GM23248 (cell line): ENCODE measurements at regions not wholly inside any gene's neighbourhood (a gene's known extent, or its start where the extent isn't known, plus 50 kb on each side); places are given as distances from the start of the nearest gene placed in this dataset.

Experiments used
- DNase-seq: peaks from one replicate; pipeline ENCODE4 v3.0.0-alpha.2; 2015
- H2AFZ ChIP-seq: fragments of 200-600 bp; sonication (generic); 2 replicates; pipeline ENCODE4 v1.6.1; 2016; ENCODE audit warnings: antibody characterized with exemption
- H3F3A ChIP-seq: fragments of 200-600 bp; sonication (generic); 2 replicates; pipeline ENCODE4 v1.6.1; 2016; ENCODE audit warnings: mild to moderate bottlenecking, antibody characterized with exemption, mixed run types; ENCODE audit not compliant: insufficient read depth
- H3K27ac ChIP-seq: fragments of 200-600 bp; sonication (generic); 2 replicates; pipeline ENCODE4 v1.5.1; 2016; ENCODE audit warnings: mild to moderate bottlenecking
- H3K27me3 ChIP-seq: fragments of 200-600 bp; sonication (generic); replicated peaks from 2 replicates; pipeline ENCODE4 v1.6.1; 2016; ENCODE audit warnings: mild to moderate bottlenecking; ENCODE audit not compliant: insufficient read depth
- H3K36me3 ChIP-seq: fragments of 200-600 bp; sonication (generic); 2 replicates; pipeline ENCODE4 v1.6.1; 2016; ENCODE audit warnings: low read depth, mild to moderate bottlenecking
- H3K4me1 ChIP-seq: fragments of 200-600 bp; sonication (generic); 2 replicates; pipeline ENCODE4 v1.6.1; 2016; ENCODE audit warnings: mild to moderate bottlenecking; ENCODE audit not compliant: insufficient read depth
- H3K4me2 ChIP-seq: fragments of 200-600 bp; sonication (generic); one replicate; pipeline ENCODE4 v1.6.1; 2016; ENCODE audit warnings: mild to moderate bottlenecking; ENCODE audit not compliant: unreplicated experiment
- H3K4me3 ChIP-seq: fragments of 200-600 bp; sonication (generic); 2 replicates; pipeline ENCODE4 v1.5.1; 2016; ENCODE audit warnings: mild to moderate bottlenecking
- H3K79me2 ChIP-seq: fragments of 200-600 bp; sonication (generic); 2 replicates; pipeline ENCODE4 v1.6.1; 2016; ENCODE audit warnings: mild to moderate bottlenecking; ENCODE audit not compliant: insufficient read depth
- H3K9ac ChIP-seq: fragments of 200-600 bp; sonication (generic); 2 replicates; pipeline ENCODE4 v1.6.1; 2016; ENCODE audit warnings: mild to moderate bottlenecking
- H3K9me2 ChIP-seq: fragments of 200-600 bp; sonication (generic); 2 replicates; pipeline ENCODE4 v1.6.1; 2016; ENCODE audit warnings: mixed run types, mild to moderate bottlenecking, moderate library complexity; ENCODE audit not compliant: insufficient read depth
- H3K9me3 ChIP-seq: fragments of 200-600 bp; sonication (generic); one replicate; pipeline ENCODE4 v1.6.1; 2017; ENCODE audit warnings: low read depth
- H4K20me1 ChIP-seq: fragments of 200-600 bp; sonication (generic); 2 replicates; pipeline ENCODE4 v1.6.0; 2016; ENCODE audit not compliant: insufficient read depth
- EZH2 ChIP-seq: fragments of 200-600 bp; sonication (generic); IDR thresholded peaks from 2 replicates; pipeline ENCODE4 v1.6.1; 2018; ENCODE audit warnings: antibody characterized with exemption, mild to moderate bottlenecking; ENCODE audit not compliant: insufficient read depth, poor library complexity, severe bottlenecking
- EZH2phosphoT487 ChIP-seq: fragments of 200-600 bp; sonication (generic); IDR thresholded peaks from 2 replicates; pipeline ENCODE4 v1.6.1; 2018; ENCODE audit warnings: antibody characterized with exemption, moderate library complexity, mild to moderate bottlenecking, low read depth; ENCODE audit not compliant: insufficient read depth
- WGBS, 2 experiments: methylation state at CpG; one replicate each; pipeline ENCODE4 v1.1.6; 2015 to 2017; ENCODE audit warnings: low lambda C conversion rate in 2 of 2, low coverage in 1 of 2; ENCODE audit errors: missing lambda C conversion rate in 2 of 2; 5-methylcytosine and 5-hydroxymethylcytosine counted together
- in situ Hi-C: fragments of 300-500 bp; cut with MboI; formaldehyde crosslinking; loops from 2 replicates; pipeline ENCODE4 v1.15.0; 2020

DNA sequence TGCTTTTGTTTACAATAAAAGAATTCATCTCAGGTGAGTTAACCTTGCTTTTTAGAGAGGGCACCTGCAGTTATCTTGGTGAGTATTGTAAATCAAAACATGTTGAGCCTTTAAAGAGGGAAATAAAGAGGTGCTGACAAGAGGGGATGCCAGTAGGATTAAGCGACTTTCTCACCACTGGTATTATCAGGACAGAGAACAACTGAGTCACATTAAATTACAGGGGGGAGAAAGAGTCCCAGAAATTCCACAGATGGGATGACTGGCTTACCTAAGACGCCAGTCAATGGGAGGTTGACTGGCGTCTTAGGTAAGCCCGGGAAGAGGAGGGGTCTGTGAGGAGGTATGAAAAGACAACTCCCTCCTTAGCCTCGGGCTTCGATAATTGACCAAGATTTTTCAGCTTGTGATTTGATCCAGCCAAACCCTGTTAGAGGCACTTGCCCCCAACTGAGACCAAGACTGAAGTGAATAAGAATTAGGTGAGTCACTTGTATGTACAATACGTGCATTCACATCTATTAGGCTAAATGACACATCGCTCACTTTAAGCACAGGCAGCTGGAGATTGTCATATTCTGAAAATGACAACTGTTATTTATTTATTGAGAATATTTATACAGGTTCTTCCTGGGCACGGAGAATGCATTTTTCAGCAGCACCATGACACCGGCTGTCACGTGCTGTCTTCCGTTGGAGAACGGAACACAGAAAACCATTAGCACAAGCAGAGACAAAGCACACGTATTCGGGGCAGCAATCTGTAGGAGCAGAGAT is 117.6 kb downstream of the SEM1 start:
- no peaks in the 10 kb centered on the region for H3K9me2 ChIP-seq
- H3K9me3 ChIP-seq, result no peaks in the 10 kb centered on the region
- 5 to 6% methylated on average over 14 to 15 of the region's 15 CpGs for WGBS, 2 experiments
- H3K27ac ChIP-seq, result no peak overlapping the region
- no peaks in the 10 kb centered on the region for H3K36me3 ChIP-seq
- no peak overlapping the region; the same call in 1 of the 2 replicates for H2AFZ ChIP-seq
- no peaks in the 10 kb centered on the region for H4K20me1 ChIP-seq
- H3K4me1 ChIP-seq, result no peaks in the 10 kb centered on the region
- H3K4me2 ChIP-seq, result no peak overlapping the region
- peak; percentile 5 for DNase-seq
- peaks cover 15% of the 10 kb centered on the region; the same call in 1 of the 2 replicates for H3K27me3 ChIP-seq
- in situ Hi-C loops, result no loop called here
- no peak overlapping the region for H3K4me3 ChIP-seq
- no peaks in the 10 kb centered on the region for H3K79me2 ChIP-seq
- no peak overlapping the region for H3K9ac ChIP-seq
- TF ChIP-seq EZH2phosphoT487 (no peak), EZH2 (no peak)
- no peaks in the 10 kb centered on the region for H3F3A ChIP-seq

DNA sequence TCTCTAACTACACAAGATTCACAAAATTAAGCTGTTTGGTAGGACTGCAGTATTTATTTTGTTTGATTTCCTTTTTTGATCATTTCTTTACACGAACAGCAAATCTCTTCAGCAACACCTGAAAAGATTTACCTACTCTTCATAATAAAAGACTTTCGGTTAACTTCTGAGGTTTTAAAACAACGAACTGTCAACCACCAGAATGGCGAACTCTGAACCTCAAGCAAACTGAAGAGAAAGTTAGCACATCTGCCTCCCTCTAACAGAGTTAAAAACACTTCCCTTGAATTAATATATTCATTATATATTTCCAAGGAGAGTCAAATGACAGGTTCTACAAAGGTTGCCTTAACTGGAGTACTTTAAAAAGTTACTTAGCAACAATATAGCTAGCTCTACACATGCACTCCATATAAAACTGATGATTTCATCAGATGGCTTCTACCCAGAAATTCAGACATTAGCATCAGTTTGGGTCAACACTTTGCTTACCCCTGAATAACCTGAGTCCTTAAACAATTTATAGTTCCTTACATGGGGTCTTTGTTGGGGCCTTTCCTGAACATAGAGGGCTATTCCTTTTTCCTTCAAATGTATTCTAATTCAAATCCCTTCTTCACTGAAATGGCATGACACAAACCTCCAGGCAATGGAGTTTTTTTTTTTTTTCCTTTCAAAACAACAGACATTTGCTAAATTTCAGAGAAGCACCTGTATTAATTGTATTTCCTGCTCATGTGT is 118.3 kb downstream of the SEM1 start:
- no peak overlapping the region for H3K4me2 ChIP-seq
- no peak overlapping the region for H2AFZ ChIP-seq
- no peaks in the 10 kb centered on the region for H3K9me2 ChIP-seq
- no peak overlapping the region for H3K9ac ChIP-seq
- no peak overlapping the region for H3K4me3 ChIP-seq
- in situ Hi-C loops, result no loop called here
- no peaks in the 10 kb centered on the region for H3K4me1 ChIP-seq
- no peak for DNase-seq
- no peaks in the 10 kb centered on the region for H4K20me1 ChIP-seq
- TF ChIP-seq EZH2 (no peak), EZH2phosphoT487 (no peak)
- 28 to 30% methylated on average over 4 of the region's 4 CpGs for WGBS, 2 experiments
- H3F3A ChIP-seq, result no peaks in the 10 kb centered on the region
- no peak overlapping the region for H3K27ac ChIP-seq
- no peaks in the 10 kb centered on the region for H3K36me3 ChIP-seq
- H3K9me3 ChIP-seq, result no peaks in the 10 kb centered on the region
- no peaks in the 10 kb centered on the region for H3K79me2 ChIP-seq
- peaks cover 13% of the 10 kb centered on the region; the same call in 1 of the 2 replicates for H3K27me3 ChIP-seq

DNA sequence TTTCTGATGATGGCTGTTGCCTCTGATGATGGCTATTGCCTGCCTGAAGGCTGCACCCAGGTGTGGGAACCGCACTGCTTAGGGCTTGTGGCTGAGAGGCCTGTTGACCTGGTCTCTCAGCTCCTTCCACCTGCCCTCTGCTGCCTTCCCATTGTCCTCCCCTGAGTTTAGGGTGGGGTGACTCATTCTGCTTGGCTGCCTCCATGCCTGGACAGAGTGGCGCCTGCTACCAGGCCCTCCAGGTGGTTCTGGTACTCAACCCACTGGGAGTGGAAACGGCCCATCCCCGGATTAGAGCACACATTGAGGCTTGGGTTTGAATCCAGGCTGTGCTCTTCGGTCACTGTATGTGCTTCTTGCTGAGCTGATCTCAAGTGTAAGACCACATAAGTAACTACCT is 120.6 kb downstream of the SEM1 start:
- WGBS, 2 experiments, result 37 to 52% methylated on average over 5 of the region's 5 CpGs
- H3K4me3 ChIP-seq, result no peak overlapping the region
- no peak overlapping the region for H3K9ac ChIP-seq
- DNase-seq, result no peak
- in situ Hi-C loops, result no loop called here
- no peak overlapping the region for H3K27ac ChIP-seq
- no peaks in the 10 kb centered on the region for H3K9me2 ChIP-seq
- H3K79me2 ChIP-seq, result no peaks in the 10 kb centered on the region
- TF ChIP-seq EZH2phosphoT487, result no peak
- TF ChIP-seq EZH2, result no peak
- H3F3A ChIP-seq, result no peaks in the 10 kb centered on the region
- no peaks in the 10 kb centered on the region for H3K9me3 ChIP-seq
- peaks cover 7% of the 10 kb centered on the region; the same call in 1 of the 2 replicates for H3K27me3 ChIP-seq
- H4K20me1 ChIP-seq, result no peaks in the 10 kb centered on the region
- no peaks in the 10 kb centered on the region for H3K36me3 ChIP-seq
- H2AFZ ChIP-seq, result no peak overlapping the region
- H3K4me1 ChIP-seq, result no peaks in the 10 kb centered on the region
- H3K4me2 ChIP-seq, result no peak overlapping the region

DNA sequence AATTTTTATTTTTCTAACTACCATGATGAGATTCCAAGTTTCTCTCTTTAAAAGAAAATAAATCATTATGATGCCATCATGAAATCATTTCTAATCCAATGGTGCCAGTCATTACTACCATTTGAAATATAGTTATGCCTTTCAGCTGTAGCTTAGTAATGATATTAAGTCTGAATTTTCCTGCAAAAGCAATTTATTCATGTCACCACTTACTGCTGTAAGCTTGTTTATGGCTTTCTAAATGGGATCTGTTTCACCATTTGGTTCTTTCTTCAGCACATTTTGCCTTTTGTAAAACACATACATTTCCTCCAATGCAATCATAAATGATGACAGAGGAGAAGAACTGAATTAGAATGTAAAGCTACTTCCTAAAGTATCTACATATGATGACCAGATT is 130.5 kb downstream of the SEM1 start:
- no peak for TF ChIP-seq EZH2phosphoT487
- TF ChIP-seq EZH2, result no peak
- no peak overlapping the region for H3K4me3 ChIP-seq
- no peaks in the 10 kb centered on the region for H3F3A ChIP-seq
- no peaks in the 10 kb centered on the region for H3K9me2 ChIP-seq
- no peaks in the 10 kb centered on the region for H3K9me3 ChIP-seq
- H3K36me3 ChIP-seq, result no peaks in the 10 kb centered on the region
- H4K20me1 ChIP-seq, result no peaks in the 10 kb centered on the region
- no peak overlapping the region for H3K9ac ChIP-seq
- H3K4me2 ChIP-seq, result no peak overlapping the region
- H3K27me3 ChIP-seq, result no peaks in the 10 kb centered on the region
- no peaks in the 10 kb centered on the region for H3K79me2 ChIP-seq
- in situ Hi-C loops, result no loop called here
- H3K4me1 ChIP-seq, result no peaks in the 10 kb centered on the region
- H2AFZ ChIP-seq, result no peak overlapping the region
- DNase-seq, result no peak
- H3K27ac ChIP-seq, result no peak overlapping the region
